ENCODE measurements at regions not wholly inside any gene's neighbourhood (a gene's known extent, or its start where the extent isn't known, plus 50 kb on each side); places are given as distances from the start of the nearest gene placed in this dataset.

GRCh38 chr11:15772981-15773380 lies 583.4 kb downstream of the SOX6 start:
- H3K36me3 Mint-ChIP-seq (ENCODE audit: unreplicated experiment): no peaks in the 10 kb centered on the region
- no peak for TF ChIP-seq CTCF (IDR thresholded peaks at IDR 0.05; ENCODE audit: partially characterized antibody, unreplicated experiment)
- H3K27ac Mint-ChIP-seq (ENCODE audit: unreplicated experiment): no peak overlapping the region
- peaks cover 4% of the 10 kb centered on the region for H3K27me3 Mint-ChIP-seq (ENCODE audit: unreplicated experiment)
- no peak for DNase-seq
- no peaks in the 10 kb centered on the region for H3K9me3 Mint-ChIP-seq (ENCODE audit: unreplicated experiment)
- H3K4me3 Mint-ChIP-seq (ENCODE audit: unreplicated experiment): no peak overlapping the region
- peaks cover 12% of the 10 kb centered on the region for H3K4me1 Mint-ChIP-seq (ENCODE audit: low read depth, unreplicated experiment)

GRCh38 chr11:15773476-15774387 lies 582.6 kb downstream of the SOX6 start:
- H3K36me3 Mint-ChIP-seq (ENCODE audit: unreplicated experiment): no peaks in the 10 kb centered on the region
- H3K27ac Mint-ChIP-seq (ENCODE audit: unreplicated experiment): no peak overlapping the region
- no peak for TF ChIP-seq CTCF (IDR thresholded peaks at IDR 0.05; ENCODE audit: partially characterized antibody, unreplicated experiment)
- H3K4me1 Mint-ChIP-seq (ENCODE audit: low read depth, unreplicated experiment): peaks cover 12% of the 10 kb centered on the region
- peaks cover 2% of the 10 kb centered on the region for H3K27me3 Mint-ChIP-seq (ENCODE audit: unreplicated experiment)
- H3K4me3 Mint-ChIP-seq (ENCODE audit: unreplicated experiment): no peak overlapping the region
- no peaks in the 10 kb centered on the region for H3K9me3 Mint-ChIP-seq (ENCODE audit: unreplicated experiment)
- DNase-seq: no peak

GRCh38 chr11:15774388-15774939 lies 581.9 kb downstream of the SOX6 start:
- DNase-seq: no peak
- peaks cover 2% of the 10 kb centered on the region for H3K27me3 Mint-ChIP-seq (ENCODE audit: unreplicated experiment)
- H3K4me1 Mint-ChIP-seq (ENCODE audit: low read depth, unreplicated experiment): peaks cover 12% of the 10 kb centered on the region
- no peak for TF ChIP-seq CTCF (IDR thresholded peaks at IDR 0.05; ENCODE audit: partially characterized antibody, unreplicated experiment)
- H3K9me3 Mint-ChIP-seq (ENCODE audit: unreplicated experiment): no peaks in the 10 kb centered on the region
- peak overlapping the region; percentile 20 for H3K27ac Mint-ChIP-seq (ENCODE audit: unreplicated experiment)
- no peak overlapping the region for H3K4me3 Mint-ChIP-seq (ENCODE audit: unreplicated experiment)
- no peaks in the 10 kb centered on the region for H3K36me3 Mint-ChIP-seq (ENCODE audit: unreplicated experiment)

GRCh38 chr11:15775015-15775541 lies 581.3 kb downstream of the SOX6 start:
- H3K27ac Mint-ChIP-seq (ENCODE audit: unreplicated experiment): no peak overlapping the region
- H3K27me3 Mint-ChIP-seq (ENCODE audit: unreplicated experiment): peaks cover 2% of the 10 kb centered on the region
- H3K4me3 Mint-ChIP-seq (ENCODE audit: unreplicated experiment): no peak overlapping the region
- H3K9me3 Mint-ChIP-seq (ENCODE audit: unreplicated experiment): no peaks in the 10 kb centered on the region
- no peaks in the 10 kb centered on the region for H3K36me3 Mint-ChIP-seq (ENCODE audit: unreplicated experiment)
- no peak for TF ChIP-seq CTCF (IDR thresholded peaks at IDR 0.05; ENCODE audit: partially characterized antibody, unreplicated experiment)
- DNase-seq: no peak
- H3K4me1 Mint-ChIP-seq (ENCODE audit: low read depth, unreplicated experiment): peaks cover 12% of the 10 kb centered on the region

- no peaks in the 10 kb centered on the region for H3K36me3 Mint-ChIP-seq (ENCODE audit: unreplicated experiment)
- no peaks in the 10 kb centered on the region for H3K9me3 Mint-ChIP-seq (ENCODE audit: unreplicated experiment)
- no peak for DNase-seq
- H3K27me3 Mint-ChIP-seq (ENCODE audit: unreplicated experiment): peaks cover 2% of the 10 kb centered on the region
- no peak overlapping the region for H3K27ac Mint-ChIP-seq (ENCODE audit: unreplicated experiment)
- H3K4me3 Mint-ChIP-seq (ENCODE audit: unreplicated experiment): no peak overlapping the region
- TF ChIP-seq CTCF (IDR thresholded peaks at IDR 0.05; ENCODE audit: partially characterized antibody, unreplicated experiment): no peak
- H3K4me1 Mint-ChIP-seq (ENCODE audit: low read depth, unreplicated experiment): peaks cover 14% of the 10 kb centered on the region
Measured at GRCh38 chr11:15775797-15776196, 580.5 kb downstream of the SOX6 start.

Data from glutamatergic neuron (in vitro differentiated cells).